Stimulated activated CD8-positive, alpha-beta memory T cell treated with anti-CD3 and anti-CD28 coated beads, Interleukin-2, amount 100 ng/mL, for 48 hours (primary cell): ENCODE measurements at regions not wholly inside any gene's neighbourhood (a gene's known extent, or its start where the extent isn't known, plus 50 kb on each side); places are given as distances from the start of the nearest gene placed in this dataset.
"Not testable (repeated sequence)": the region's sequence is repeated elsewhere in the genome, so short reads cannot be mapped to it uniquely, and the experiment has no call there.

Experiments
- DNase-seq, 2 donors: peaks; one replicate each; pipeline ENCODE4 v3.0.0-alpha.2; 2020; ENCODE audit warnings: low read depth in 2 of 2

- DNase-seq, result no peak
These were observed 961.2 kb upstream of the SPRY2 start for GRCh38 chr13:81302125-81302524.

- no peak for DNase-seq
These were observed 954.3 kb upstream of the SPRY2 start for GRCh38 chr13:81295177-81295576.

GRCh38 chr13:81293594-81294164 is 952.8 kb upstream of the SPRY2 start:
- no peak for DNase-seq

- no peak for DNase-seq
These were observed 942.6 kb upstream of the SPRY2 start for GRCh38 chr13:81283561-81283960.

- DNase-seq, result no peak
These were observed 942.1 kb upstream of the SPRY2 start for GRCh38 chr13:81283062-81283461.

- no peak for DNase-seq
These were observed 934.8 kb upstream of the SPRY2 start for GRCh38 chr13:81275666-81276258.

- no peak for DNase-seq
These were observed 906.8 kb upstream of the SPRY2 start for GRCh38 chr13:81247711-81248110.

- DNase-seq, result no peak
These were observed 905.6 kb upstream of the SPRY2 start for GRCh38 chr13:81246556-81246955.

- DNase-seq, result no peak
These were observed 903.1 kb upstream of the SPRY2 start for GRCh38 chr13:81244011-81244410.

- no peak for DNase-seq
These were observed 889.5 kb upstream of the SPRY2 start for GRCh38 chr13:81230386-81230785.

- not testable (repeated sequence) for DNase-seq
These were observed 885.9 kb upstream of the SPRY2 start for GRCh38 chr13:81226830-81227229.

GRCh38 chr13:81224209-81224833 is 883.4 kb upstream of the SPRY2 start:
- DNase-seq, result no peak

- no peak for DNase-seq
These were observed 882.9 kb upstream of the SPRY2 start for GRCh38 chr13:81223778-81224177.

- DNase-seq, result no peak
These were observed 870.8 kb upstream of the SPRY2 start for GRCh38 chr13:81211713-81212112.

- no peak for DNase-seq
These were observed 866.7 kb upstream of the SPRY2 start for GRCh38 chr13:81207636-81208035.

- DNase-seq, result no peak
These were observed 866.3 kb upstream of the SPRY2 start for GRCh38 chr13:81207231-81207630.

- DNase-seq, result no peak
These were observed 862.9 kb upstream of the SPRY2 start for GRCh38 chr13:81203783-81204182.

- no peak for DNase-seq
These were observed 859.0 kb upstream of the SPRY2 start for GRCh38 chr13:81199956-81200355.

GRCh38 chr13:81197966-81198365 is 857.0 kb upstream of the SPRY2 start:
- DNase-seq, result no peak

- no peak for DNase-seq
These were observed 856.6 kb upstream of the SPRY2 start for GRCh38 chr13:81197483-81197882.

- no peak for DNase-seq
These were observed 853.4 kb upstream of the SPRY2 start for GRCh38 chr13:81194362-81194761.

GRCh38 chr13:81184556-81185265 is 843.8 kb upstream of the SPRY2 start:
- no peak for DNase-seq

- no peak for DNase-seq
These were observed 831.7 kb upstream of the SPRY2 start for GRCh38 chr13:81172603-81173002.
